ENCODE measurements at regions not wholly inside any gene's neighbourhood (a gene's known extent, or its start where the extent isn't known, plus 50 kb on each side); places are given as distances from the start of the nearest gene placed in this dataset.

- TF ChIP-seq POLR2A (IDR thresholded peaks at IDR 0.05) (no peak), CTCF (IDR thresholded peaks at IDR 0.05) (no peak)
Observed at GRCh38 chr10:109191823-109192222, 731.5 kb downstream of the XPNPEP1 start.

Data from testis (tissue), 2 donors.